ENCODE measurements at regions not wholly inside any gene's neighbourhood (a gene's known extent, or its start where the extent isn't known, plus 50 kb on each side); places are given as distances from the start of the nearest gene placed in this dataset.

DNA sequence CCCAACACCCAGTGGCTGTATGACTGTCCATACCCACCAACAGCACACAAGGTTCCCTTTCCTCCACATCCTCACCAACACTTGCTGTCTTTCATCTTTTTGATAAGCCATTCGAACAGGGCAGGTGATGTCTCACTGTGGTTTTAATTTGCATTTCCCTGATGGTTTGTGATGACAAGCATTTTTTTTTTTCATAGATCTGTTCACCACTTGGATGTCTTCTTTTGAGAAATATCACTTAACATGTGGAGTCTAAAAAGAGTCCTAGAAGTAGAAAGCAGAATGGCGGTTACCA is 198.1 kb upstream of the DIO3 start:
- H4K20me1 ChIP-seq (ENCODE audit: insufficient read depth, low read length) = no peaks in the 10 kb centered on the region
- BruUV-seq (replicated peaks) = no TSS peak
- TF ChIP-seq SOX5 (CRISPR knock-in tag; IDR thresholded peaks at IDR 0.05; ENCODE audit: borderline replicate concordance) = no peak
- no peak for TF ChIP-seq ZNF282 (IDR thresholded peaks at IDR 0.05; ENCODE audit: partially characterized antibody)
- TF ChIP-seq, protein P1, sequence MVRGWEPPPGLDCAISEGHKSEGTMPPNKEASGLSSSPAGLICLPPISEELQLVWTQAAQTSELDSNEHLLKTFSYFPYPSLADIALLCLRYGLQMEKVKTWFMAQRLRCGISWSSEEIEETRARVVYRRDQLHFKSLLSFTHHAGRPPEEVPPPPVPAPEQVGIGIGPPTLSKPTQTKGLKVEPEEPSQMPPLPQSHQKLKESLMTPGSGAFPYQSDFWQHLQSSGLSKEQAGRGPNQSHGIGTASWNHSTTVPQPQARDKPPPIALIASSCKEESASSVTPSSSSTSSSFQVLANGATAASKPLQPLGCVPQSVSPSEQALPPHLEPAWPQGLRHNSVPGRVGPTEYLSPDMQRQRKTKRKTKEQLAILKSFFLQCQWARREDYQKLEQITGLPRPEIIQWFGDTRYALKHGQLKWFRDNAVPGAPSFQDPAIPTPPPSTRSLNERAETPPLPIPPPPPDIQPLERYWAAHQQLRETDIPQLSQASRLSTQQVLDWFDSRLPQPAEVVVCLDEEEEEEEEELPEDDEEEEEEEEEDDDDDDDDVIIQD (CRISPR knock-in tag; IDR thresholded peaks at IDR 0.05; ENCODE audit: low read depth) = no peak
- TF ChIP-seq HNF4A (CRISPR knock-in tag; IDR thresholded peaks at IDR 0.05) = no peak
- no peak for TF ChIP-seq GABPA (IDR thresholded peaks at IDR 0.05; ENCODE audit: low read depth, low read length)
- no peak for TF ChIP-seq GABPA (CRISPR knock-in tag; IDR thresholded peaks at IDR 0.05; ENCODE audit: low read depth)
- TF ChIP-seq HNRNPL (IDR thresholded peaks at IDR 0.05; ENCODE audit: low read depth, low read length) = no peak
- TF ChIP-seq ZNF777 (CRISPR knock-in tag; IDR thresholded peaks at IDR 0.05) = no peak
- no peak for TF ChIP-seq ZNF205 (CRISPR knock-in tag; IDR thresholded peaks at IDR 0.05)
- no peak for TF ChIP-seq CBX2 (IDR thresholded peaks at IDR 0.05; ENCODE audit: low read depth, low read length)
- TF ChIP-seq CBX2 (CRISPR knock-in tag; IDR thresholded peaks at IDR 0.05; ENCODE audit: low read depth) = no peak
- TF ChIP-seq ZFP36L1 (CRISPR knock-in tag; IDR thresholded peaks at IDR 0.05) = no peak
- TF ChIP-seq AKAP8 (CRISPR knock-in tag; IDR thresholded peaks at IDR 0.05) = no peak
- TF ChIP-seq KDM6A (CRISPR knock-in tag; IDR thresholded peaks at IDR 0.05; ENCODE audit: low read depth) = no peak
- no peak for TF ChIP-seq PTBP1 (IDR thresholded peaks at IDR 0.05; ENCODE audit: low read depth, low read length, poor library complexity, severe bottlenecking)
- no peak for TF ChIP-seq HNRNPLL (IDR thresholded peaks at IDR 0.05; ENCODE audit: low read depth, low read length, poor library complexity, severe bottlenecking)
- intact Hi-C loops (cut with micrococcal nuclease; ENCODE audit: unreplicated experiment) = no loop called here
- POLR2A ChIA-PET = no interaction called here
- WGBS (ENCODE audit: low lambda C conversion rate) = 46% methylated on average over 2 of the region's 2 CpGs
- H3K4me3 ChIP-seq (replicated peaks in 1 of 3; ENCODE audit: insufficient read depth in 1 of 3, low read depth in 2 of 3, low read length in 3 of 3) = no peak overlapping the region
- peaks cover 28% of the 10 kb centered on the region for H3K4me1 ChIP-seq (ENCODE audit: insufficient read depth, low read length)
- no peak for ATAC-seq
- no peak overlapping the region for H3K4me2 ChIP-seq (ENCODE audit: low read depth, low read length)
- no peak overlapping the region for H2AFZ ChIP-seq (ENCODE audit: low read length)
- no peak overlapping the region for H3K9ac ChIP-seq (ENCODE audit: insufficient read depth, low read depth, low read length)
- H3K27ac ChIP-seq (ENCODE audit: extremely low read length, insufficient read depth, low read length) = no peak overlapping the region
- CTCF ChIA-PET (ENCODE audit: low intra/inter-chr PET ratio, low total read pairs) = no interaction called here
- H3K27me3 ChIP-seq (ENCODE audit: control insufficient read depth in 1 of 2, insufficient read depth in 2 of 2, low read length in 2 of 2) = peaks cover 6 to 68% of the 10 kb centered on the region in 2 experiments; a peak in 4 of 5 replicates
- no peaks in the 10 kb centered on the region for H3K79me2 ChIP-seq (ENCODE audit: insufficient read depth, low read length)
- FAIRE-seq = no peak
- in situ Hi-C loops (cut with HindIII; ENCODE audit: extremely low pct_ligation_motif_present, low pct_unique_long_range_greater_than_20kb) = no loop called here
- H3K9me3 ChIP-seq (ENCODE audit: low read length) = no peaks in the 10 kb centered on the region
- no peaks in the 10 kb centered on the region for H3K36me3 ChIP-seq (replicated peaks in 1 of 2; ENCODE audit: control insufficient read depth in 1 of 2, insufficient read depth in 2 of 2, low read length in 2 of 2)
- no peak for DNase-seq (ENCODE audit: low spot score)
